SK-N-SH (cell line): ENCODE measurements at regions not wholly inside any gene's neighbourhood (a gene's known extent, or its start where the extent isn't known, plus 50 kb on each side); places are given as distances from the start of the nearest gene placed in this dataset.

ENCODE experiments used
- CTCF ChIA-PET: fragments of 300-600, 350-600 bp; formaldehyde crosslinking; extraction: SDS; loops from one replicate; lab custom pipeline; 2021; lab: Yijun Ruan, JAX
- POLR2A ChIA-PET: fragments of 350-600 bp; sonication (Branson Sonifier 250); formaldehyde crosslinking; extraction: SDS; loops from one replicate; lab custom pipeline; 2020; ENCODE audit warnings: antibody characterized with exemption, inconsistent platforms; lab: Yijun Ruan, JAX
- DNase-seq: peaks from one replicate; pipeline ENCODE4 v3.0.0; 2012
- H2AFZ ChIP-seq: fragments of 200-600 bp; sonication (generic); 2 replicates; pipeline ENCODE4 v1.8.1; 2016; ENCODE audit warnings: antibody characterized with exemption, mild to moderate bottlenecking, low read depth
- H3F3A ChIP-seq: fragments of 200-600 bp; sonication (generic); replicated peaks from 2 replicates; pipeline ENCODE3; 2016; ENCODE audit warnings: antibody characterized with exemption, mild to moderate bottlenecking; ENCODE audit not compliant: insufficient read depth
- H3K27ac ChIP-seq, 2 experiments: fragments of 200-500 bp in 1 of 2; fragments of 200-600 bp in 1 of 2; sonication (Bioruptor generic) in 1 of 2; sonication (generic), shearing (Covaris generic) in 1 of 2; 2 replicates each; pipeline versions ENCODE4 v1.5.1 to v1.6.1; 2014 to 2016; ENCODE audit warnings: low read depth in 2 of 2, inconsistent platforms in 1 of 2, low read length in 1 of 2, mild to moderate bottlenecking in 1 of 2, mixed read lengths in 1 of 2
- H3K27me3 ChIP-seq: fragments of 200-600 bp; sonication (generic), shearing (Covaris generic); 2 replicates; pipeline ENCODE4 v1.6.1; 2016; ENCODE audit warnings: mixed run types; ENCODE audit not compliant: insufficient read depth
- H3K36me3 ChIP-seq, 2 experiments: fragments of 200-500 bp in 1 of 2; fragments of 200-600 bp in 1 of 2; sonication (Bioruptor generic) in 1 of 2; sonication (generic) in 1 of 2; replicated peaks in 1 of 2; 2 replicates each; pipeline versions ENCODE3 to v1.5.1; 2014 to 2016; ENCODE audit warnings: low read length in 1 of 2, mild to moderate bottlenecking in 1 of 2; ENCODE audit not compliant: insufficient read depth in 2 of 2, control insufficient read depth in 1 of 2
- H3K4me1 ChIP-seq, 2 experiments: fragments of 200-500 bp in 1 of 2; fragments of 200-600 bp in 1 of 2; sonication (Bioruptor generic) in 1 of 2; sonication (generic), shearing (Covaris generic) in 1 of 2; 2 replicates each; pipeline versions ENCODE4 v1.5.1 to v1.6.1; 2014 to 2016; ENCODE audit warnings: low read depth in 1 of 2, low read length in 1 of 2, mixed run types in 1 of 2; ENCODE audit not compliant: insufficient read depth in 2 of 2, control insufficient read depth in 1 of 2
- H3K4me2 ChIP-seq: fragments of 200-600 bp; sonication (generic), shearing (Covaris generic); 2 replicates; pipeline ENCODE4 v1.6.1; 2017; ENCODE audit warnings: mixed run types
- H3K4me3 ChIP-seq, 2 experiments: fragments of 200-500 bp in 1 of 2; fragments of 200-600 bp in 1 of 2; sonication (Bioruptor generic) in 1 of 2; sonication (generic), shearing (Covaris generic) in 1 of 2; 2 replicates each; pipeline versions ENCODE4 v1.5.1 to v1.8.1; 2014 to 2016; ENCODE audit warnings: low read depth in 2 of 2, inconsistent platforms in 1 of 2, low read length in 1 of 2, mild to moderate bottlenecking in 1 of 2, mixed read lengths in 1 of 2, moderate library complexity in 1 of 2
- H3K79me2 ChIP-seq: fragments of 200-600 bp; sonication (generic); 2 replicates; pipeline ENCODE4 v1.8.1; 2017; ENCODE audit warnings: mild to moderate bottlenecking; ENCODE audit not compliant: insufficient read depth
- H3K9ac ChIP-seq: fragments of 200-600 bp; sonication (generic); 2 replicates; pipeline ENCODE4 v1.6.1; 2017; ENCODE audit warnings: mixed run types
- H3K9me2 ChIP-seq: fragments of 200-600 bp; sonication (generic); 2 replicates; pipeline ENCODE4 v1.6.1; 2017; ENCODE audit warnings: mixed run types
- H3K9me3 ChIP-seq: fragments of 200-600 bp; sonication (generic); 2 replicates; pipeline ENCODE4 v1.6.1; 2017; ENCODE audit warnings: mixed run types, mild to moderate bottlenecking, moderate library complexity
- H4K20me1 ChIP-seq: fragments of 200-600 bp; sonication (generic); 2 replicates; pipeline ENCODE4 v1.6.1; 2017; ENCODE audit warnings: mild to moderate bottlenecking, mixed run types; ENCODE audit not compliant: insufficient read depth
- CHD2 ChIP-seq: fragments of 150-350 bp; IDR thresholded peaks from 2 replicates; pipeline ENCODE4 v1.6.1; 2018; ENCODE audit warnings: low read length; ENCODE audit not compliant: partially characterized antibody
- EZH2phosphoT487 ChIP-seq: fragments of 200-600 bp; sonication (generic); IDR thresholded peaks from 2 replicates; pipeline ENCODE4 v1.6.1; 2017; ENCODE audit warnings: low read depth, mixed run types, mild to moderate bottlenecking, antibody characterized with exemption, moderate library complexity, borderline replicate concordance
- FOXJ3 ChIP-seq: sonication (generic); formaldehyde crosslinking; IDR thresholded peaks from 2 replicates; pipeline ENCODE4 v1.5.1; 2020; ENCODE audit warnings: mild to moderate bottlenecking, missing genetic modification reagents
- FOXM1 ChIP-seq: IDR thresholded peaks from 2 replicates; pipeline ENCODE4 v1.4.0; 2012; ENCODE audit warnings: low read depth, mild to moderate bottlenecking
- GATA2 ChIP-seq: sonication (generic); formaldehyde crosslinking; IDR thresholded peaks from 2 replicates; pipeline ENCODE4 v1.5.0; 2020; ENCODE audit warnings: mild to moderate bottlenecking, missing genetic modification reagents
- IRF3 ChIP-seq: fragments of 150-350 bp; IDR thresholded peaks from 2 replicates; pipeline ENCODE4 v1.6.1; 2016; ENCODE audit warnings: mild to moderate bottlenecking, low read depth, low read length
- MEF2A ChIP-seq: IDR thresholded peaks from 2 replicates; pipeline ENCODE4 v1.4.0; 2012; ENCODE audit warnings: low read depth, borderline replicate concordance
- NFIC ChIP-seq: IDR thresholded peaks from 2 replicates; pipeline ENCODE4 v1.4.0; 2012; ENCODE audit warnings: borderline replicate concordance
- REST ChIP-seq: IDR thresholded peaks from 2 replicates; pipeline ENCODE4 v1.6.1; 2012; ENCODE audit warnings: mild to moderate bottlenecking, low read depth, low read length, moderate library complexity
- RFX5 ChIP-seq: IDR thresholded peaks from 2 replicates; pipeline ENCODE4 v1.6.1; 2012; ENCODE audit warnings: mild to moderate bottlenecking, improper control_type of control experiment, low read length
- RXRA ChIP-seq: IDR thresholded peaks from 2 replicates; pipeline ENCODE4 v1.4.0; 2012; ENCODE audit warnings: low read depth, mild to moderate bottlenecking, borderline replicate concordance
- SIN3A ChIP-seq: IDR thresholded peaks from 2 replicates; pipeline ENCODE4 v1.6.1; 2012; ENCODE audit warnings: low read depth, mild to moderate bottlenecking, low read length, moderate library complexity, borderline replicate concordance
- SMC3 ChIP-seq: IDR thresholded peaks from 2 replicates; pipeline ENCODE4 v1.6.1; 2012; ENCODE audit warnings: low read depth, low read length, improper control_type of control experiment
- TAF1 ChIP-seq: IDR thresholded peaks from 2 replicates; pipeline ENCODE4 v1.6.1; 2012; ENCODE audit warnings: low read depth, mild to moderate bottlenecking, low read length, moderate library complexity, borderline replicate concordance
- TEAD4 ChIP-seq: IDR thresholded peaks from 2 replicates; pipeline ENCODE4 v1.4.0; 2012; ENCODE audit warnings: mild to moderate bottlenecking, borderline replicate concordance; ENCODE audit not compliant: insufficient read depth
- USF1 ChIP-seq: IDR thresholded peaks from 2 replicates; pipeline ENCODE4 v1.4.0; 2012; ENCODE audit warnings: low read depth, borderline replicate concordance
- USF2 ChIP-seq: fragments of 150-350 bp; IDR thresholded peaks from 2 replicates; pipeline ENCODE4 v1.6.1; 2017; ENCODE audit warnings: antibody characterized with exemption, low read length, low read depth, borderline replicate concordance
- YY1 ChIP-seq: IDR thresholded peaks from 2 replicates; pipeline ENCODE4 v1.4.0; 2012; ENCODE audit warnings: low read depth, mild to moderate bottlenecking
- ZBTB33 ChIP-seq: IDR thresholded peaks from 2 replicates; pipeline ENCODE4 v1.4.0; 2012; ENCODE audit warnings: low read depth, borderline replicate concordance
- WGBS: methylation state at CpG from one replicate; pipeline ENCODE4 v1.1.6; 2017; ENCODE audit warnings: low lambda C conversion rate; 5-methylcytosine and 5-hydroxymethylcytosine counted together

GRCh38 chrX:112946227-112946626 is 105.6 kb upstream of the AMOT start:
- no peaks in the 10 kb centered on the region for H3K79me2 ChIP-seq
- no peak overlapping the region for H3K4me3 ChIP-seq
- no peaks in the 10 kb centered on the region for H3K9me2 ChIP-seq
- no peak overlapping the region for H2AFZ ChIP-seq
- no peaks in the 10 kb centered on the region for H3K9me3 ChIP-seq
- no peak overlapping the region for H3K27ac ChIP-seq
- no peaks in the 10 kb centered on the region for H4K20me1 ChIP-seq
- no peaks in the 10 kb centered on the region for H3K36me3 ChIP-seq
- POLR2A ChIA-PET = no interaction called here
- H3F3A ChIP-seq = no peaks in the 10 kb centered on the region
- H3K4me2 ChIP-seq = no peak overlapping the region
- DNase-seq = no peak
- H3K4me1 ChIP-seq = no peaks in the 10 kb centered on the region
- WGBS = 23% methylated on average over 1 of the region's 1 CpG
- H3K27me3 ChIP-seq = peaks cover 11% of the 10 kb centered on the region; the same call in 1 of the 2 replicates
- no peak overlapping the region for H3K9ac ChIP-seq
- CTCF ChIA-PET = no interaction called here
- TF ChIP-seq TAF1 (no peak), IRF3 (no peak), MEF2A (no peak), SIN3A (no peak), YY1 (no peak), FOXM1 (no peak), RFX5 (no peak), USF1 (no peak), TEAD4 (no peak), CHD2 (no peak), SMC3 (no peak), GATA2 (no peak)
- TF ChIP-seq, all 33 proteins: peak for 0

GRCh38 chrX:112945826-112946225 is 105.2 kb upstream of the AMOT start:
- no peaks in the 10 kb centered on the region for H3K36me3 ChIP-seq
- whole genome bisulfite sequencing = 33% methylated on average over 6 of the region's 6 CpGs
- no peak for TF ChIP-seq GATA2
- no peak for TF ChIP-seq EZH2phosphoT487
- no peak for TF ChIP-seq ZBTB33
- TF ChIP-seq USF2 = no peak
- no peak for TF ChIP-seq RXRA
- TF ChIP-seq NFIC = no peak
- TF ChIP-seq FOXJ3 (CRISPR knock-in tag) = no peak
- no peak for TF ChIP-seq REST
- TF ChIP-seq TEAD4 = no peak
- TF ChIP-seq, all 33 proteins: peak for 0
- no peak overlapping the region for H2AFZ ChIP-seq
- H3K4me1 ChIP-seq = no peaks in the 10 kb centered on the region
- no peaks in the 10 kb centered on the region for H3K9me3 ChIP-seq
- H3K79me2 ChIP-seq = no peaks in the 10 kb centered on the region
- H3K9me2 ChIP-seq = no peaks in the 10 kb centered on the region
- H3K9ac ChIP-seq = no peak overlapping the region
- H4K20me1 ChIP-seq = no peaks in the 10 kb centered on the region
- ChIA-PET POLR2A (no interaction called here), CTCF (no interaction called here)
- no peak overlapping the region for H3K4me2 ChIP-seq
- peaks cover 11% of the 10 kb centered on the region; the same call in 1 of the 2 replicates for H3K27me3 ChIP-seq
- no peaks in the 10 kb centered on the region for H3F3A ChIP-seq
- DNase-seq = no peak
- H3K4me3 ChIP-seq = no peak overlapping the region
- no peak overlapping the region for H3K27ac ChIP-seq
